Neural cell (in vitro differentiated cells): ENCODE measurements at regions not wholly inside any gene's neighbourhood (a gene's known extent, or its start where the extent isn't known, plus 50 kb on each side); places are given as distances from the start of the nearest gene placed in this dataset.

ENCODE experiments used
- H2AFZ ChIP-seq: fragments of 200-600, 300-800 bp; sonication (generic), shearing (Covaris generic); 2 replicates; pipeline ENCODE4 v1.6.0; 2014; ENCODE audit warnings: low read depth, mild to moderate bottlenecking, antibody characterized with exemption, low read length, moderate library complexity
- H3F3A ChIP-seq: fragments of 200-600 bp; shearing (Covaris generic); 2 replicates; pipeline ENCODE4 v1.6.1; 2016; ENCODE audit warnings: mild to moderate bottlenecking, moderate library complexity, mixed read lengths, antibody characterized with exemption, low read length; ENCODE audit not compliant: insufficient read depth, poor library complexity, severe bottlenecking
- H3K27ac ChIP-seq: fragments of 200-600, 300-800 bp; sonication (generic), shearing (Covaris generic); 2 replicates; pipeline ENCODE4 v1.5.1; 2014; ENCODE audit warnings: mild to moderate bottlenecking, low read length, moderate library complexity
- H3K27me3 ChIP-seq: fragments of 300-800, 200-600 bp; sonication (generic), shearing (Covaris generic); 2 replicates; pipeline ENCODE4 v1.6.0; 2014; ENCODE audit warnings: mild to moderate bottlenecking, low read depth, low read length, moderate library complexity; ENCODE audit not compliant: insufficient read depth
- H3K36me3 ChIP-seq: fragments of 300-800, 200-600 bp; sonication (generic), shearing (Covaris generic); 2 replicates; pipeline ENCODE4 v1.5.1; 2014; ENCODE audit warnings: mild to moderate bottlenecking, antibody characterized with exemption, low read length, moderate library complexity; ENCODE audit not compliant: insufficient read depth
- H3K4me2 ChIP-seq: fragments of 300-800, 200-600 bp; sonication (generic), shearing (Covaris generic); 2 replicates; pipeline ENCODE4 v1.6.0; 2014; ENCODE audit warnings: mild to moderate bottlenecking, low read length
- H3K4me3 ChIP-seq: fragments of 300-800, 200-600 bp; sonication (generic), shearing (Covaris generic); 2 replicates; pipeline ENCODE4 v1.5.1; 2014; ENCODE audit warnings: mild to moderate bottlenecking, low read length, moderate library complexity
- H3K79me2 ChIP-seq: fragments of 200-600 bp; shearing (Covaris generic); replicated peaks from 2 replicates; pipeline ENCODE4 v1.6.0; 2014; ENCODE audit warnings: mild to moderate bottlenecking, low read length, moderate library complexity; ENCODE audit not compliant: insufficient read depth
- H3K9ac ChIP-seq: fragments of 300-800, 200-600 bp; sonication (generic), shearing (Covaris generic); 2 replicates; pipeline ENCODE4 v1.6.1; 2016; ENCODE audit warnings: mild to moderate bottlenecking, low read length, mixed read lengths
- H3K9me2 ChIP-seq: fragments of 200-600 bp; shearing (Covaris generic); 2 replicates; pipeline ENCODE4 v1.6.1; 2016; ENCODE audit warnings: mild to moderate bottlenecking, low read length, mixed read lengths; ENCODE audit not compliant: insufficient read depth
- H3K9me3 ChIP-seq: fragments of 200-600, 300-800 bp; sonication (generic), shearing (Covaris generic); 2 replicates; pipeline ENCODE4 v1.6.1; 2016; ENCODE audit warnings: mild to moderate bottlenecking, mixed run types, low read length, moderate library complexity, mixed read lengths
- H4K20me1 ChIP-seq: fragments of 200-600 bp; shearing (Covaris generic); 2 replicates; pipeline ENCODE4 v1.6.1; 2016; ENCODE audit warnings: mild to moderate bottlenecking, mixed run types; ENCODE audit not compliant: insufficient read depth
- EP300 ChIP-seq: fragments of 450-650 bp; conservative IDR thresholded peaks from 2 replicates; pipeline ENCODE4 v1.6.1; 2014; ENCODE audit warnings: antibody characterized with exemption, mild to moderate bottlenecking, moderate library complexity; ENCODE audit not compliant: poor library complexity, severe bottlenecking
- EZH2 ChIP-seq: fragments of 200-600, 300-800 bp; shearing (Covaris generic), sonication (generic); IDR thresholded peaks from 2 replicates; pipeline ENCODE4 v1.6.1; 2014; ENCODE audit warnings: antibody characterized with exemption, low read length, borderline replicate concordance, mild to moderate bottlenecking; ENCODE audit not compliant: insufficient read depth, poor library complexity, severe bottlenecking
- MXI1 ChIP-seq: fragments of 450-650 bp; conservative IDR thresholded peaks from 2 replicates; pipeline ENCODE4 v1.6.1; 2014; ENCODE audit warnings: antibody characterized with exemption, mild to moderate bottlenecking; ENCODE audit not compliant: poor library complexity, severe bottlenecking
- POLR2AphosphoS5 ChIP-seq: IDR thresholded peaks from 2 replicates; pipeline ENCODE4 v1.6.1; 2012
- RAD21 ChIP-seq: fragments of 450-650 bp; conservative IDR thresholded peaks from 2 replicates; pipeline ENCODE4 v1.6.1; 2014; ENCODE audit warnings: antibody characterized with exemption, mild to moderate bottlenecking, moderate library complexity
- SMC3 ChIP-seq: fragments of 450-650 bp; conservative IDR thresholded peaks from 2 replicates; pipeline ENCODE4 v1.6.1; 2014; ENCODE audit warnings: antibody characterized with exemption, mild to moderate bottlenecking, moderate library complexity; ENCODE audit not compliant: poor library complexity
- TAF1 ChIP-seq: IDR thresholded peaks from 2 replicates; pipeline ENCODE4 v1.6.1; 2012; ENCODE audit warnings: low read depth
- TF ChIP-seq, protein P1 (sequence below): fragments of 450-650 bp; IDR thresholded peaks from 2 replicates; pipeline ENCODE4 v1.5.1; 2014; ENCODE audit warnings: antibody characterized with exemption, mild to moderate bottlenecking, moderate library complexity; ENCODE audit not compliant: poor library complexity, severe bottlenecking
- TF ChIP-seq, protein P2 (sequence below): IDR thresholded peaks from 2 replicates; pipeline ENCODE4 v1.6.1; 2012; ENCODE audit warnings: borderline replicate concordance

DNA sequence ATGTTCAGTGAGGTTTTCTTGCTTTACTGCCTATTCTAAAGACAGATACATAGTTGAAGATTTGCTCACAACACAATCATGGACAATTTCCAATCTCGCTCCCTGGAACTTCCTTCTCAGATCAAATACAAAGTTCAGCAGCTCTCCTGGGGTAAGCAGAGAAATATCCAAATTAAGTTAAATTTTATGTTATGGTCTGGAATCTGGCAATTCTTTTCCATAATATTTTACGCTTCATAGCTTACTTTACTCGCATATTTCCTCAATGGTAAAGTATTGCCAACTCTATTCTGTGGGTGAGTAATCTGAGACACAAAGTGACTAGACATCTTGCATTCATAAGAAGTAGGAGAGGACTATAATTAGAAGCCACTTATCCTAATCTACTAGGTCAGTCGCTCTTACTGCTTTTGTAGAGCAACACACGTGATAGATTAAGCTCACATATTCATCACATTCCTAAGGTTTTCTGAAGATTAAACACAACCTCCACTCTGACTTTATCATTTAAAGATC lies 529.4 kb downstream of the CCDC85A start:
- no peaks in the 10 kb centered on the region for H3K9me3 ChIP-seq
- no peak overlapping the region for H3K4me3 ChIP-seq
- H3K27ac ChIP-seq, result no peak overlapping the region
- no peak overlapping the region for H3K4me2 ChIP-seq
- no peaks in the 10 kb centered on the region for H4K20me1 ChIP-seq
- no peaks in the 10 kb centered on the region for H3K9me2 ChIP-seq
- H3F3A ChIP-seq, result no peaks in the 10 kb centered on the region
- TF ChIP-seq EZH2, result no peak
- H3K27me3 ChIP-seq, result no peaks in the 10 kb centered on the region
- H3K36me3 ChIP-seq, result no peaks in the 10 kb centered on the region
- H3K9ac ChIP-seq, result no peak overlapping the region
- H2AFZ ChIP-seq, result no peak overlapping the region
- no peaks in the 10 kb centered on the region for H3K79me2 ChIP-seq

DNA sequence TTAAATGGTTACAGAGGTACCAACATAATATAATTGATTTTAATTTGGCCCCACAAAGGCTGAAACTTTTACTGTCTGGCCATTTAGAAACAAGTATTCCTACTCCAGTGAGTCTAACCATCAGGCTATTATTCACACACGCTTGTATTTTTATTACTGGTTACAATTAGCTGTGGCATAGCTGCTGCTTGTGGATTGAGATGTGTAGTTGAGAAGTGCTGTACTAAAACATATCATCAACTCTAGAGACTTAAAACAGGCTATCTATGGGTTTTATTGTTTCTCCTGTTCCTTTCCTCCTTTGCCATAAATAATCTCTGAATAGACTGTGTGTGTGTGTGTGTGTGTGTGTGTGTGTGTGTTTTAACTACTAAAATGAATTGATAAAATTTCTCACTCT lies 530.2 kb downstream of the CCDC85A start:
- no peaks in the 10 kb centered on the region for H3K36me3 ChIP-seq
- H3F3A ChIP-seq, result no peaks in the 10 kb centered on the region
- no peaks in the 10 kb centered on the region for H3K9me3 ChIP-seq
- H3K4me3 ChIP-seq, result no peak overlapping the region
- H4K20me1 ChIP-seq, result no peaks in the 10 kb centered on the region
- H3K79me2 ChIP-seq, result no peaks in the 10 kb centered on the region
- H2AFZ ChIP-seq, result no peak overlapping the region
- H3K27me3 ChIP-seq, result no peaks in the 10 kb centered on the region
- no peak overlapping the region for H3K9ac ChIP-seq
- no peak overlapping the region for H3K27ac ChIP-seq
- H3K4me2 ChIP-seq, result no peak overlapping the region
- H3K9me2 ChIP-seq, result no peaks in the 10 kb centered on the region
- no peak for TF ChIP-seq EP300
- TF ChIP-seq, protein P1, sequence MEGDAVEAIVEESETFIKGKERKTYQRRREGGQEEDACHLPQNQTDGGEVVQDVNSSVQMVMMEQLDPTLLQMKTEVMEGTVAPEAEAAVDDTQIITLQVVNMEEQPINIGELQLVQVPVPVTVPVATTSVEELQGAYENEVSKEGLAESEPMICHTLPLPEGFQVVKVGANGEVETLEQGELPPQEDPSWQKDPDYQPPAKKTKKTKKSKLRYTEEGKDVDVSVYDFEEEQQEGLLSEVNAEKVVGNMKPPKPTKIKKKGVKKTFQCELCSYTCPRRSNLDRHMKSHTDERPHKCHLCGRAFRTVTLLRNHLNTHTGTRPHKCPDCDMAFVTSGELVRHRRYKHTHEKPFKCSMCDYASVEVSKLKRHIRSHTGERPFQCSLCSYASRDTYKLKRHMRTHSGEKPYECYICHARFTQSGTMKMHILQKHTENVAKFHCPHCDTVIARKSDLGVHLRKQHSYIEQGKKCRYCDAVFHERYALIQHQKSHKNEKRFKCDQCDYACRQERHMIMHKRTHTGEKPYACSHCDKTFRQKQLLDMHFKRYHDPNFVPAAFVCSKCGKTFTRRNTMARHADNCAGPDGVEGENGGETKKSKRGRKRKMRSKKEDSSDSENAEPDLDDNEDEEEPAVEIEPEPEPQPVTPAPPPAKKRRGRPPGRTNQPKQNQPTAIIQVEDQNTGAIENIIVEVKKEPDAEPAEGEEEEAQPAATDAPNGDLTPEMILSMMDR, result no peak
- no peak for TF ChIP-seq POLR2AphosphoS5
- no peak for TF ChIP-seq TAF1
- no peak for TF ChIP-seq EZH2

DNA sequence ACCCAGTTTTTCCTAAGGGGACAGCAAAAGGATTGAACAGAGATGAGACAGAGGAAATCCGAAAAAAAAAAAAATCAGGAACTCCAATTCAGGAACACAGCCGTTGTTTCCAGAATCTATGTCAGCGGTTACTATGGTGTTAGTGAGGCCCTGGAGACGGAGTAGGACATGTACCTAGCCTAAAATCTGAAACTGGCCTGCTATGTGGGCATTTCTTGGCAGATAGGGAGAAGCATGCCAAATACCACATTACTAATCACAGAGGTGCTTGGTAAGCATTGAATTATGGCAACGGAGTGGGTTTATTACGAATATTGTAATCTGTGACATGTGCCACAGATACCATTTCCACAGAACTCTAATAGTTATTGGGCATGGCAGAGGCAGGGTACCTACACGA lies 530.6 kb downstream of the CCDC85A start:
- Histone ChIP-seq H3K27me3 (no peaks in the 10 kb centered on the region), H3K36me3 (no peaks in the 10 kb centered on the region), H3K9me3 (no peaks in the 10 kb centered on the region), H3K9ac (no peak overlapping the region), H3K79me2 (no peaks in the 10 kb centered on the region), H2AFZ (no peak overlapping the region), H3F3A (no peaks in the 10 kb centered on the region), H4K20me1 (no peaks in the 10 kb centered on the region), H3K27ac (no peak overlapping the region), H3K4me3 (no peak overlapping the region), H3K4me2 (no peak overlapping the region), H3K9me2 (no peaks in the 10 kb centered on the region)
- TF ChIP-seq TAF1 (no peak), EP300 (no peak), MXI1 (no peak), POLR2AphosphoS5 (no peak), RAD21 (no peak), SMC3 (no peak), EZH2 (no peak)
- TF ChIP-seq, protein P2, sequence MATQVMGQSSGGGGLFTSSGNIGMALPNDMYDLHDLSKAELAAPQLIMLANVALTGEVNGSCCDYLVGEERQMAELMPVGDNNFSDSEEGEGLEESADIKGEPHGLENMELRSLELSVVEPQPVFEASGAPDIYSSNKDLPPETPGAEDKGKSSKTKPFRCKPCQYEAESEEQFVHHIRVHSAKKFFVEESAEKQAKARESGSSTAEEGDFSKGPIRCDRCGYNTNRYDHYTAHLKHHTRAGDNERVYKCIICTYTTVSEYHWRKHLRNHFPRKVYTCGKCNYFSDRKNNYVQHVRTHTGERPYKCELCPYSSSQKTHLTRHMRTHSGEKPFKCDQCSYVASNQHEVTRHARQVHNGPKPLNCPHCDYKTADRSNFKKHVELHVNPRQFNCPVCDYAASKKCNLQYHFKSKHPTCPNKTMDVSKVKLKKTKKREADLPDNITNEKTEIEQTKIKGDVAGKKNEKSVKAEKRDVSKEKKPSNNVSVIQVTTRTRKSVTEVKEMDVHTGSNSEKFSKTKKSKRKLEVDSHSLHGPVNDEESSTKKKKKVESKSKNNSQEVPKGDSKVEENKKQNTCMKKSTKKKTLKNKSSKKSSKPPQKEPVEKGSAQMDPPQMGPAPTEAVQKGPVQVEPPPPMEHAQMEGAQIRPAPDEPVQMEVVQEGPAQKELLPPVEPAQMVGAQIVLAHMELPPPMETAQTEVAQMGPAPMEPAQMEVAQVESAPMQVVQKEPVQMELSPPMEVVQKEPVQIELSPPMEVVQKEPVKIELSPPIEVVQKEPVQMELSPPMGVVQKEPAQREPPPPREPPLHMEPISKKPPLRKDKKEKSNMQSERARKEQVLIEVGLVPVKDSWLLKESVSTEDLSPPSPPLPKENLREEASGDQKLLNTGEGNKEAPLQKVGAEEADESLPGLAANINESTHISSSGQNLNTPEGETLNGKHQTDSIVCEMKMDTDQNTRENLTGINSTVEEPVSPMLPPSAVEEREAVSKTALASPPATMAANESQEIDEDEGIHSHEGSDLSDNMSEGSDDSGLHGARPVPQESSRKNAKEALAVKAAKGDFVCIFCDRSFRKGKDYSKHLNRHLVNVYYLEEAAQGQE, result no peak
- TF ChIP-seq, protein P1, result no peak
